ENCODE measurements at regions not wholly inside any gene's neighbourhood (a gene's known extent, or its start where the extent isn't known, plus 50 kb on each side); places are given as distances from the start of the nearest gene placed in this dataset.

GRCh38 chr2:215707608-215708007 is 271.7 kb upstream of the FN1 start:
- no peak overlapping the region for H3K27ac ChIP-seq (ENCODE audit: low read length)
- ATAC-seq (no peak), DNase-seq (no peak)
- Mint-ChIP-seq H3K36me3 (no peaks in the 10 kb centered on the region), H3K9me3 (no peaks in the 10 kb centered on the region), H3K27ac (no peak overlapping the region), H3K4me3 (no peak overlapping the region), H3K27me3 (ENCODE audit: low read depth in 2 of 2) (peaks cover 0 to 7% of the 10 kb centered on the region in 2 donors), H3K4me1 (no peaks in the 10 kb centered on the region)
- WGBS (ENCODE audit: insufficient coverage): 96% methylated on average over 6 of the region's 7 CpGs
- no peak overlapping the region for H3K4me3 ChIP-seq (ENCODE audit: low read length)
- no peaks in the 10 kb centered on the region for H3K36me3 ChIP-seq (ENCODE audit: control insufficient read depth, insufficient read depth, low read length)
- no peaks in the 10 kb centered on the region for H3K4me1 ChIP-seq (ENCODE audit: control insufficient read depth, insufficient read depth, low read length)
- intact Hi-C loops (cut with micrococcal nuclease): no loop called here
- no peaks in the 10 kb centered on the region for H3K9me3 ChIP-seq (ENCODE audit: control insufficient read depth, insufficient read depth, low read length)
- no peaks in the 10 kb centered on the region for H3K27me3 ChIP-seq (ENCODE audit: control insufficient read depth, insufficient read depth, low read length)
- TF ChIP-seq CTCF (IDR thresholded peaks at IDR 0.05): no peak

GRCh38 chr2:215705771-215706361 is 270.0 kb upstream of the FN1 start:
- TF ChIP-seq CTCF (IDR thresholded peaks at IDR 0.05): no peak
- Mint-ChIP-seq H3K4me3 (no peak overlapping the region), H3K27me3 (ENCODE audit: low read depth in 2 of 2) (peaks cover 0 to 5% of the 10 kb centered on the region in 2 donors), H3K36me3 (no peaks in the 10 kb centered on the region), H3K4me1 (no peaks in the 10 kb centered on the region), H3K9me3 (no peaks in the 10 kb centered on the region), H3K27ac (no peak overlapping the region)
- intact Hi-C loops (cut with micrococcal nuclease): no loop called here
- Histone ChIP-seq H3K9me3 (ENCODE audit: control insufficient read depth, insufficient read depth, low read length) (no peaks in the 10 kb centered on the region), H3K27me3 (ENCODE audit: control insufficient read depth, insufficient read depth, low read length) (no peaks in the 10 kb centered on the region), H3K4me3 (ENCODE audit: low read length) (no peak overlapping the region), H3K4me1 (ENCODE audit: control insufficient read depth, insufficient read depth, low read length) (no peaks in the 10 kb centered on the region), H3K27ac (ENCODE audit: low read length) (no peak overlapping the region), H3K36me3 (ENCODE audit: control insufficient read depth, insufficient read depth, low read length) (no peaks in the 10 kb centered on the region)
- 91% methylated on average over 2 of the region's 2 CpGs for WGBS (ENCODE audit: insufficient coverage)
- DNase-seq (no peak), ATAC-seq (no peak)

GRCh38 chr2:215705281-215705680 is 269.4 kb upstream of the FN1 start:
- Mint-ChIP-seq H3K4me1 (no peaks in the 10 kb centered on the region), H3K27ac (no peak overlapping the region), H3K27me3 (ENCODE audit: low read depth in 2 of 2) (peaks cover 0 to 5% of the 10 kb centered on the region in 2 donors), H3K9me3 (no peaks in the 10 kb centered on the region), H3K36me3 (no peaks in the 10 kb centered on the region), H3K4me3 (no peak overlapping the region)
- Histone ChIP-seq H3K36me3 (ENCODE audit: control insufficient read depth, insufficient read depth, low read length) (no peaks in the 10 kb centered on the region), H3K4me3 (ENCODE audit: low read length) (no peak overlapping the region), H3K9me3 (ENCODE audit: control insufficient read depth, insufficient read depth, low read length) (no peaks in the 10 kb centered on the region), H3K27me3 (ENCODE audit: control insufficient read depth, insufficient read depth, low read length) (no peaks in the 10 kb centered on the region), H3K4me1 (ENCODE audit: control insufficient read depth, insufficient read depth, low read length) (no peaks in the 10 kb centered on the region), H3K27ac (ENCODE audit: low read length) (no peak overlapping the region)
- 78% methylated on average over 2 of the region's 2 CpGs for WGBS (ENCODE audit: insufficient coverage)
- DNase-seq (no peak), ATAC-seq (no peak)
- no peak for TF ChIP-seq CTCF (IDR thresholded peaks at IDR 0.05)
- intact Hi-C loops (cut with micrococcal nuclease): no loop called here

All from natural killer cell (primary cell).